HuH-7 (cell line): ENCODE measurements at regions not wholly inside any gene's neighbourhood (a gene's known extent, or its start where the extent isn't known, plus 50 kb on each side); places are given as distances from the start of the nearest gene placed in this dataset.
"Not testable (repeated sequence)": the region's sequence is repeated elsewhere in the genome, so short reads cannot be mapped to it uniquely, and the experiment has no call there.

Experiments
- DNase-seq: peaks from one replicate; pipeline ENCODE4 v3.0.0; 2011; ENCODE audit warnings: low spot score

DNA sequence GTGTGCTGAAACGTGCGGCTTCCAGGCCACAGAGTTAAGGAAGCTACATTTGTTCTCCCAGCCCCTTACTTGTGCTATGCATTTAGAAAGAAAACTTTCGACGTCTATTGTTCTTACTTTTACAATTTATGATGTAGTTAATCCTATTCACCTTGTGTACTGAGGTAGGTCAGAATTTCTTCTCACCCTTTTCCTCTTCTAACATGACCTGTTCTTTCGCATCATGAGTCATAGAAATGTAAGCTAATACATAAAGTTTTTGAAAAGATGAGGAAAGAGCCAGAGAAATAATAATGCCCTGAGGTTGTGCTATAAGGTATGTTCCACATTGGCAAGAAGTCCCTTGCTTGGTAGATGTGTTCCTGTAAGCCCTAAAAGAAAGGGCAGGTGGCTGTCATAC lies 298.3 kb downstream of the TRIML1 start:
- DNase-seq, result no peak

DNA sequence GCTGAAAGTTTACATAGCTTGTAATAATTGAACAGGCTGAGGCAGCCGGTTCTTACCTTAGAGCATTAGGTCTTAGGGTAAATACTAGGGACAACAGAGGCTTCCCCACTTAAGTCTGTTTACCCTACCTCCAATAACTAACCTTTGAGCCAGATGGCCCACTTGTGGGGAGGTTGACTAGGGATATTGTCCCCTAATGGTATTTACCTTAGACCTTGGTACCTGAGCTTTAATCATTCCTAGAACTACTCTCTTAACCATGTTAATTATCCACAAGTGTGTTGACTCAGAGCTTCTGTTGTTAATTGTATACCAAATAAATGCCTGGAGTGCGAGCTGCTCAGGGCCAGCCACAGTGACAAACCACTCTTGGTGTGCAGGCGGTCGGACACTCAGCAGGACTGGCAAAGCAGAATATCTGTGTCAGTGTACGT lies 299.2 kb downstream of the TRIML1 start:
- DNase-seq, result not testable (repeated sequence)

DNA sequence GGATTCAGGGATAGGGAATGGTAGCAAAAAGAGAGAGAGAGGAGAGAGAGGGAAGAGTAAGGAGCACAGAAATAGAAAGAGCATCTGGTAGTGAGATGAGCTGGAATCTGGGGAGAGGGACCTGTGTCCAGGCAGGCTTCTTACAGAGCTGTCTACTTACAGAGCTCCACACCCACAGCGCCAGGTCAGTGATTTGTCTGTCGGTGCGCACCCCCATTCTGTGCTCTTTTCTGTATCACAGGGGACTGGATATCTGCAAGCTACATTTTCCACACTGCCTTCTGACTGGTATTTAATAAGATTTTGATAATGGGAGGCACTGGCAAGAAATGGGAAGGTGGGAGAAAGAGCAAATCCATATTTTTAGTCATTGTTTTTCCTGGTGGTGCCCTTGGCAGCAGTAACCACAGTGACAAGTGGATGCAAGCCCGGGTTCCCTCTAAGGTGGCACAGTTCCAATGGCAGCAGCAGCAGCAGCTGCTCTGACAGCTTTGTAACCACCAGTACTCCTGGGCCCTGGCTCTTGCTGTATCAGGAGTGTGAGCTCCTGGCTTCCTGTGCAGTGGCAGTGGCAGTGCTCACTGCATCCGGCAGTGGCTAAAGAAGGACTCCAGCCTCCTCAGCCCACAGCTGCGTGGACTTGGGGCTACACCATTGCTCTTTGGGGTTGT lies 300.5 kb downstream of the TRIML1 start:
- no peak for DNase-seq

DNA sequence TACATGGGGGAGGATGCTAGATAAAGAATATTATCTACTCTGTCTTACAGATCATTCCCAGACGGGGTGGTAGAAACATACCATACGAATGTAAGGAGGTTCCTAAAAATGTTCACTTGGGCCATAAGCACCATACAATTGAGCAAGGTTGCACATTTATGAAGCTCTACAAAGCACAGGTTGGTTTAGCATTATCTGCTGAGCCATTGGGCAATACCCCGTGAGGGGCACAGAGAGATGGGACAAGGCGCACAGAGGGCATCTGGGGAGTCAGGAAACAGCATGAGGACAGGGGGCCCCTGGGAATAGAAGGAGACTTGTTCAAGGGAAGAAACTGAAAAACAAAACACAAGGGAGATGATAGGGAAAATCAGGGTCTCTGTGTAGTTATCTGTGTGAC lies 305.3 kb downstream of the TRIML1 start:
- no peak for DNase-seq

DNA sequence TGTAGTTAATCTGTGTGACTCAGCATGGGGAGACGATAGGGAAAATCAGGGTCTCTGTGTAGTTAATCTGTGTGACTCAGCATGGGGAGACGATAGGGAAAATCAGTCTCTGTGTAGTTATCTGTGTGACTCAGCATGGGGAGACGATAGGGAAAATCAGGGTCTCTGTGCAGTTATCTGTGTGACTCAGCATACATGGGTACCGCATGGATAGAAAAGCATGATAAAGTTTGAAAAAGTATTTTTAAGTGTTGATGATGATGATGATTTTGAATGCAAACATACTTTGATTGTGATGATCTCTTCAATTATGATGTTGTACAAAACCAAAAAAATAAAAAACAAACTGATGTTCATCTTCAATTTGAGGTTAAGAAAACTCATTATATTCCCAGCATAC lies 309.8 kb downstream of the TRIML1 start:
- DNase-seq, result not testable (repeated sequence)

DNA sequence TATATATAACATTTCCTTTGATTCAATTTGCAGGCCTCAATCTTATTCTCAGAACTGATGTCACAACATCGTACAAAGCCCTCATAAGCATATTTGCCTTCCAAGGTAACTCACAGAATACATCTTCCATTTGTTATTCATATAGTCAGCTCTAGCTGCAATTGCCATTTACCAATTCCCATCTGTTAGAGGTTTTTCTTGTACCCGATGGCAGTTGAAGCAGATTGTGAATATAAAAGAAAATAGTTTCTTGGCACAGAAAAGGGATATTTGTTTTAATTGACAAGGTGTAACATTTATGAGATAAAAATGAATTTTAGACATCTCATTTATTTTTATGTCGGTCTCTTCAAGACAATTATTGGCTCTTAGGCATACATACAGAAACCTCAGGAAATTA lies 311.3 kb downstream of the TRIML1 start:
- no peak for DNase-seq

DNA sequence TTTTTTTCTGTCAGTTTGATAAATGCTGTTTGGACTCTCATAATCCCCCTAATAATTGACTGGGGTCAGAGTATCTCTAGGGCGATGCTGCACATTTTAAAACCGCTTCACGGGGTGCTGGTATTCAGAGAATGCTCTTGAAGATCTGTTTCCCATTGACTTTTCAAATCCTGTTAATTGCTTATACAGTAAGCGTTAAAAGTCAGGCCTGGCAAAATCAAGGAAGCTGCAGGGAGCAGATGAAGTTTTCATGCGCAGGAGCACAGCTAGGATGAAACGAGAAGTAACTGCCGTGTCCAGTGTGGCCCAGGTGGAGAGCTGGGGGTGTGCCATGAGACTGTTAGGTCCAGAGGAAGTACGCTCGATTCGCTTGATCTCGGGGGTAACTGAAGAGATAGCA lies 312.9 kb downstream of the TRIML1 start:
- no peak for DNase-seq

DNA sequence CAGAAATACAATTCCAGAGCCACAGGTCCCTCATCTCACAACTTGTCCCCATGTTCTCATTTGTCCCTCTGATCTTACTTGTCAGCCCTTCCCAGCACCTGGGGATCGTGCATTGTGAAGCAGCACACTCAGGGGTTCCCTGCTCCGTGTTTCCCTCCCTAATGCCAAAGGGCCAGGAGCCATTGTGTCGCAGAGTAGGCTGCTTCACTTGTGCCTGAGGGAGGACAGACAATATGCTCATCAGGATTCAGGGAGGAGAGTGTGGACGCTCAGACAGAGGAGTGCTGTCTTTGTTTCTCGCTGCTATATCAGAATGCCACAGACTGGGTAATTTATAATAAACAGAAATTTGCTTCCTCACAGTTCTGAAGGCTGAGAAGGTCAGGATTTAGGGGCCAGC lies 315.3 kb downstream of the TRIML1 start:
- no peak for DNase-seq

DNA sequence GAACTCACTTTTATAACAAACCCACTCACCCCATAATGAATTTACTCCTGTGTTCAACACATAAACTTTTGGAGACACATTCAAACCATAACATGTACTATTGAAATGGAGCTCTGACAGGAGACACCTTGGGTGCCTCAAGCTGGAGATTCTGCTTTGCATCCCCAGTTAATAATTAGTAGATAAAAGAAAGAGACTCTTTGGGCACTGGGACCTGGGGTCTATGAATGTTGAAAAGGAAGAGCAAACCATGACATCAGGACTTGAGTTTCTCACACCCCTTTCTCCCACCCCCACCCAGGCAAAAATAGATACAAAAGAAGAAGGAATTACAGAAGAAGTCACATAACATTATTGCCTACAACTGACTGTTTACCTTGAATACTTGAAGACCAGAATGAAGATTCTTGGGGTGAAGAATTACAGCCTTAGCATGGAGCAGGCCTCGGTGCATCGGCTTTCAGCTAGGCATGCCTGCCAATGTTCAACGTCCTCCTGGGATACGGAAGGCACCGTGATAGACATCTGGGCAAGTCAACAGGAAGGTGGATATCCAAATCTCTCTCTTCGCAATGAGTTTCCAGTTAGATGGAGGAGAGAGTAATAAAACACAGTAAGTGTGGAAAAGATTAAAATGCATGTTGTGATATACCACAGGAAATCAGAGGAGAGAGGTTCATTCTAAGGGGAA lies 316.0 kb downstream of the TRIML1 start:
- no peak for DNase-seq

DNA sequence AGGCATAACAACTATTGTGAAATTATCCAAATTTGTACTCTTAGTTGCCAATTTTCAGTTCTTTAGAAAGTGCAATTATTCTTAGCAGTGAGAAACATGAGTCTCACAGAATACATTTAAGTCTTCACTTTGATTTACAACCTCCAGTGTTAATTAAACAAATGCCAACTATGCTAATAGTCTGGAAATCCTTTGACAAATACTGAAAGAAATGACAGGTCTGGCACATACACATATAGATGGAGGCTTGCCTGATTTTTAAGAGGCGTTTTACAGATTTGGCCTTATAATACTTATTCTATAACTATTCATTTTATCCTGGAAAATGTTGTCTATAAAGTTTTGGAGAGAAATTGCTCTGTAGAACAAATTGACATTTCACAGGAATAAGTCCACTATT lies 320.1 kb downstream of the TRIML1 start:
- DNase-seq, result no peak

DNA sequence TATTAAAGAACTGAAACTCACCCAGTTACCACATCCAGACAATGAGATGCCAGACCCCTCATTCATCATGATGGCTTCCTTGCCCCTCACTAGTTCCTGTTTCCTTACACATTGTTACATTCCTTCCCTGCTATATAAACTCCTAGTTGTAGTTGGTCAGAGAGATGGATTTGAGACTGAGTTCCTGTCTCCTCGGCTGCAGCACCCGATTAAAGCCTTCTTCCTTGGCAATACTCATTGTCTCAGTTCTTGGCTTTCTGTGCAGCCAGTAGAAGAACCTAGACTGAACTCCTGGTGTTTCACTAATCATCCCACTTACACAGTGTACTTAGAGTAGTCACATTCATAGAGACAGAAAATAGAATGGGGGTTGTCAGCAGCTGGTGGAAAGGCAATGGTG lies 324.7 kb downstream of the TRIML1 start:
- DNase-seq, result no peak

DNA sequence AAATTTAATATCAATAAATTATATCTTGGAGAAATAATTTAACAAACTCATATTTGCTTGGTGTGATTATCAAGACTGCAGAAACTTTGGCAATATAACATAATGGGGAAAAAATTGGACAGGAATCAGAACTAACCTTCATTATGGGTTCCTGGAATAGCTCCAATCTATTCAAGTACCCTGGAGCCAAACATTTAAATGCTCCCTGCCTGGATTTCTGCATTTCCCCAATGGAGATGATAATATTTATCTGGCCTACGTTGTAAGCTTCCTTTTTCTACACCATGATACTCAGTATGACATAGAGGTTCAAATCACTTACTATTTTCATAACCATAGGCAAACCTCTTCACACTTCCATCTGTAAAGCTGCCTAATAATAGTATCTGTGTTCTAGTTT lies 326.8 kb downstream of the TRIML1 start:
- no peak for DNase-seq

DNA sequence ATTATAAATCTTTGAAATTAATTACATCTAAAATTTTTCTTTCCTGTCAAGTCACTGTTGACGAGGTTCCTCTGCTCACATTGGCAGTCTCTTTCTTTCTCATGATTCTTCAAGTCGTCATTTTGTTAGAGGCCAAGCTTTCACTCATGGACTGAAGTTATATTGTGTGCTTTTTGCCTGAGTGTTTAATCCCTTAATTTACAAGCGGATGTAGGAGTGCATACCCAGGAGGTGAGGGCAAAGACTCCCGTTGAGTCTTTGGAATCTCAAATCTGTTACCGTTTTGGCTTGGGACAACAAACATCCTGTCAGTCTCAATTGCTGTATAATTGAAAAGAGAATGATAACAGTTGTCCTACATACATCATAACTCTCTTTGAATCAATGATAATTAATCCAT lies 345.0 kb downstream of the TRIML1 start:
- DNase-seq, result no peak

DNA sequence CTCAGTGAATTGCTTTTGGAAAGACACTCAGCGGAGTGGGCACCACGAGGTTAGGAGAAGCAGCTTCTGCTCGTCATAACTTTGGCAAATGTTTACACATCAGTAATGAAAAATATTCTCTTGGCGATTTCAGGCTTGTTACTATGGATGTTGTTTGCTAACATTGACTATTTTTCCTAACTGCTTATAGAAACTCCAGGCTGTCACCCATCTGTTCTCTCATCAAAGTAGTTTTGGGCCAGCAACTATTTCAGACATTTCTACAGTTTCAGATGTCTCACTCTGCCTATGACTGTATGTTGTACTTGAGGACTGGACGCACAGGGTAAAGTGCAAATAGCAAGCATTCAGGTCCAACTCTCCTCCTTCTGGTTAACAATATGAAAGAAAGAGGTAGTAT lies 346.7 kb downstream of the TRIML1 start:
- DNase-seq, result no peak

DNA sequence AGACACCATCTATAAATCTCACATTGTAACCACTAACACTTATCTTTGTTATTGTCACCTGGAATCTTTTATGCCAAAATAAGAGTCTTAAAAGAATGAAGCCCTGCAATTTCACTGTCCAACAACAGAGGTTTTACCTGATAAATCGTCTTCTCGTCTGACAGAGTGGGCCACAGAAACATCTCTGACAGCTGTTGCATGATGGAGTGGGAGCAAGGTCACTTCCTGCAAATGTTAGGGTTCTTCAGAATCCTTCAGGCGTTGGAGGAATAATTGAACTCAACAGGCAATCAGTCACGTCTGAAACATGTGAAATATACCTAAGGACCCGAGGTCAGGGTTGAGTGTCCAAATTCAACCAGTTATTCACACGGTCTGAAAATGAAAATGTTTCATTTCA lies 353.6 kb downstream of the TRIML1 start:
- DNase-seq, result no peak

DNA sequence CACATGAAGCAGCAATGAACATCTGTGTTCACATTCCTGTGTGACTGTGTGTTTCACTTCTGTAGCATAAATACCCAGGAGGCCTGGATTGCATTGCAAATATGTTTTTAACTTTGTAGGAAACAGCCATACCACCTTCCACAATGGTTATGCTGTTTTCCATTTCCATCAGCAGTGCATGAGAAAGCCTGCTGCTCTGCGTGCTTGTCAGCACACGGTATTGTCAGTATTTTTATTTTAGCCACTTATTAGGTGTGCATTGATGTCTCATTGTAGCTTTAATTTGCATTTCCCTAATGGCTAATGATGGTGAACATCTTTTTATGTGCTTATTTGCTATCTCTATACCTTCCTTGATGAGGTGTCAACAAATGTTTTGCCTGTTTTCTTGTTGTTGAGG lies 355.9 kb downstream of the TRIML1 start:
- no peak for DNase-seq

DNA sequence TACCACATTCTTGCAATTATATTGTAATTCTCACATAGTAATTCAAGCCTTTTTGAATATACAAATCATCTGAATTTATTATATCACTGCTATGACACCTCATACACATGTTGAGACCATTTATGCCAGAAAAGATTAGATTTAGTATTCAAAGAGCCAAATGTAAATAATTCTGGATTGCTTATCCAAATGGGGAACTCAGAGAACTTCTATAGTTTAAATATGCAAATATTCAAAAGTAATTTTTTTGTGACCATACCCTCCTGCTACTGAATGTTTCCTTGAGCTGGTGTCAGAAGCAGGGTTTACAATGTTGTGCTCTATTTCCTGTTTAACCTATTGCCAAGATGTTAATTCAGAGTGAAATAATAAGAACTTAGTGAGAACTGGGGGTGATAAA lies 372.2 kb downstream of the TRIML1 start:
- no peak for DNase-seq

DNA sequence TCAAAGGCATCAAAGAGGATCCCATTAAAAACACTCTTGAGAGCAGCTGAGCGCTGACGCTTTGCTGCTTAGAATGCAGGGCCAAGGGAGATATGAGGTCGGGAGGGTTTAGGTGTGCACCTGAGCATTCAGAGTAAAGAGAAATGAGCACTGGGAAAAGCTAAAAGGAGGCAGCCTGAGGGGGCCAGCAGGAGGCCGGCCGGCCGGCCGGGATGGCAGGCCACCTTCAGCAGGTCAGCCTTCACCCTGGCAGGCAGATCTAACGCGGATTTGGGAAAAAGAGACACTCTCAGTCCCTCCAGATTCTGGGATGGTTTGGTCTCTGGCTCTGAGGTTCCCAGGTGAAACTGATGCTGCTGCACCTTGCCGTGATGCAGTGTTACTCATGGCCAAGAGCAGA lies 393.5 kb downstream of the TRIML1 start:
- DNase-seq, result no peak

DNA sequence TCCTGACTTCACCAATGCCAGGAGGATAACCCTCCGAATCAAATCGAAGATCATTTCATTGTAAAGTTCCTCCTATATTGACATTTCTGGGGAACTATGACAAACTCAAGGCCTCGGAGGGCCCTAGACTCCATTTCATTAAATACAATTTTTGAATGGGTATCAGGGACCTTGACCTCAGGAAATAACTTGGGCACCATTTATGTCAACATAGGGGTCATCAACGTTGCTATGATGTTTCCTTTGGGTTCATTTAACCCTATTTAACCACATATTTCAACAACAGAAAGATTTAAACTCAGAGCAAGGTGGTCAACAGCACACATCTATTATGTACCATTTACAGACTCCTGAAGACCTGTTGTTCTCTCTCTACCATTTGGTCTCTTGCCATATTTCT lies 395.1 kb downstream of the TRIML1 start:
- DNase-seq, result no peak

DNA sequence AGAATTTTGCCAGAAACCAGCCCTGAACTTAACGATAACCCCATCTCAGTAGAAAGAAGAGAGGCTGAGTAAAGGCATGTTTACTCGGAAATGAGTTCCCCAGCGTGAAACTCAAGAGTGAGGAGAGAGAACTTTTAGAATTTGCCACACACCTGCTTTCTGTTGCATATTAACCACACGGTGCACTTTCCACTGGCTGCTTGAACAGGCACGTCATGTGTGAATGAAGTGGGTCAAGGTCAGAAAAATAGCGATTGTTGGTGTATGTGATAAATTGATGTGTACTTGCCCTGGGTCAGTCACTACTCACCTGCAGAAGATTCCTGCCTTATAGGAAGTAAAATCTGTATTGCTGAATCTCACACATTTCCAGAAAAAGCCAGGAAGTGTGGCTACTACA lies 395.7 kb downstream of the TRIML1 start:
- DNase-seq, result no peak

DNA sequence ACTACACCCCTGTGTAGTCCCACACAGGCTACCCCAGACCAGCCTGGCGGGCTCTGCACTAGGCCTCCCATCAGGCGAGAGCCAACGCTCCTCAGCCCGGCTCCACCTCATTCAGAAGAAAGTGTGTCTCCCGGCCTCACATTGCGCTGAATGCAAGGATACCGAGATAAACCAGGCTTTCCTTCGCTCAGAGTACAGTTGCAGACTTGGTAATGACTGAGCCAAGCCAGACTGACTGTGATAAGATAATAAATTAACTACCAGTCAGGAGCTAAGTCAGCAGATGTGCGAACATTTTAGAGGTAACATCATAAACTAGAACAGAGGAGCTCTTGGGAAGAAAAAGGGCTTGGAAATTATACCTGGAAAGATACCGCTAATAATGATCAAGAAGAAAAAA lies 397.6 kb downstream of the TRIML1 start:
- DNase-seq, result no peak

DNA sequence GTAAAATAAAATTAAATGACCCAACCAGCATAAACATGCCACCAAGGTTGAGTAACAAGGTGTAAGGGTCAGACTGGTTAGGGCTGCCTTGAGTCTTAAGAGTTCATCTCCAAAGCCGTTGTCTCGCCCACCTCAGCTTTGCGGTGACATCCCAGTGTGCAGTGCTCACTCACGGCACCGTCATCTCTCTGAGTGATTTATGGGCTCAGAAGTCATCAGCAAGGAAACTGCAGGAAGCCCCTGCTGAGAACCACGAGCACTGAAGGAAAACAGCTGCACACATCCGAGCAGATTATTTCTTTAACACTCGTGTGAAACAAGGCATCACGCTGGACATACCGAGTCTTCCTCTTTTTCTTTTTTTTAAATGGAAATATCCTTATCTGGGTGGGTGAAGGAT lies 411.1 kb downstream of the TRIML1 start:
- no peak for DNase-seq

DNA sequence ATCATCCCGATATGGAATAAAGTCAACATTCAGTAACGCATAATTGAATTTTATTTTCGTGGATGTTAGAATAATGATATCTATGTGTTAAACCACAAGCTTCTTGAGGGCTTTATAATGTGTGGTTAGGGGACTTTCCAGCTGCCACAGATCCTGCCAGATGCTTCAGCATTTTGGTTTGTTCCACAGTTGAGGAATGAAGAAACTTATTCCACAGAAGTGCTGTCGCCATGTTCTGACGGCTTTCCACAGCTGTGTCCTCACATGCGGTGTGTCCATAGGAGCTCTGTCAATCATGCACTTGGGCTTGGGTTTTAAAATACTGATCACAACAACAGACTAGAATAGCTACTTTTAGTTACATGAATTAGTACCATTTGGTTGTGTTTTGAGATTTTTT lies 411.9 kb downstream of the TRIML1 start:
- no peak for DNase-seq

DNA sequence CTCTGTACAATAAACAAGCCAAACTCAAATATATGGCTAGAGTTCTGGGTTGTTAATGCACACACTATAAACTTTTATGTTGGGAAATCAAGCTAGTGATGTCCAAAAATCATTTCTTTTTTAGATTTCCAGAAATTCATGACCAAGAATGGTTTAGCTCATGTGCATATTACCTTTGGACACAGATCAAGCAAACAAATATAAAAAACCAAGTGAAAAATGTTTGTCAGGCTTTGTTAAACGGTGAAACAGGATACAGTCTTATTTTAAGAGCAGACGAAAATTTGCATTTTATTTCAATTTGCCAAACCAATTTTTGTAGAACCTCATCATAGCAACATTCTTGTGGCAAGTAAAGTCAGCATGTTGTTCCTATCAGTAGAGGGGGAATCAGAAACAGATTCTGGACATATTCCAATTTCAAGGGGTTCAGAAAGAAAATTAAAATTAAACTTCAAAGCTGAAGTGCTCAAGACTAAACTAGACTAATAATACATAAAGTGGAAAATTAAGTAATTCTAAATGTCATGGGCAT lies 413.6 kb downstream of the TRIML1 start:
- DNase-seq, result no peak
